NB4 (cell line): ENCODE measurements at regions not wholly inside any gene's neighbourhood (a gene's known extent, or its start where the extent isn't known, plus 50 kb on each side); places are given as distances from the start of the nearest gene placed in this dataset.

Experiments
- CTCF ChIP-seq: IDR thresholded peaks from one replicate; pipeline ENCODE4 v1.5.1; 2012; ENCODE audit warnings: low read depth, low read length
- POLR2A ChIP-seq: IDR thresholded peaks from 2 replicates; pipeline ENCODE4 v1.6.1; 2011; ENCODE audit warnings: mild to moderate bottlenecking; ENCODE audit not compliant: insufficient read length; ENCODE audit errors: extremely low read depth
- TF ChIP-seq, protein P1 (sequence below): IDR thresholded peaks from 2 replicates; pipeline ENCODE4 v1.6.1; 2011; ENCODE audit warnings: low read depth, low read length

DNA sequence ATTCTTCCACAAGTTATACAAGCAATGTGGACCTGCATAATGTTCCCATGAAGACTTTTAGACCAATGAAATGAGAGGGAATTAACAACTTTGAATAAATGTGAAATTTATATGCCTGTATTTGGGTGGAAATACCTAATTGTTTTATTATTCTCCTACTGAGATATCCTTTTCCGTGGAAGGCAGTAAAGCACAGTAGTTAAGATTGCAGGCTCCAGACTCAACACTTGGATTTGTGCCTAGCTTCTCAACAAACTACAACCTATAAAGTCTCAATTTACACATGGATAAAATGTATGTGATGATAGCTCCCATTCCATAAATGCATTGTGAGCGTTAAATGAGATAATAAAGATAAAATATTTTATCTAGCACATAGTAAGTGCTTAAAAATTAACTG lies 857.8 kb downstream of the CENPC start:
- no peak for TF ChIP-seq CTCF
- no peak for TF ChIP-seq POLR2A
- TF ChIP-seq, protein P1, sequence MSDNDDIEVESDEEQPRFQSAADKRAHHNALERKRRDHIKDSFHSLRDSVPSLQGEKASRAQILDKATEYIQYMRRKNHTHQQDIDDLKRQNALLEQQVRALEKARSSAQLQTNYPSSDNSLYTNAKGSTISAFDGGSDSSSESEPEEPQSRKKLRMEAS, result no peak
